SH-SY5Y (cell line): ENCODE measurements at regions not wholly inside any gene's neighbourhood (a gene's known extent, or its start where the extent isn't known, plus 50 kb on each side); places are given as distances from the start of the nearest gene placed in this dataset.

ENCODE experiments used
- GATA2 ChIP-seq: IDR thresholded peaks from 2 replicates; pipeline ENCODE4 v1.6.1; 2011; ENCODE audit warnings: mild to moderate bottlenecking, low read depth, low read length
- GATA3 ChIP-seq: IDR thresholded peaks from 2 replicates; pipeline ENCODE4 v1.6.1; 2011; ENCODE audit warnings: low read depth, mild to moderate bottlenecking, low read length, moderate library complexity

DNA sequence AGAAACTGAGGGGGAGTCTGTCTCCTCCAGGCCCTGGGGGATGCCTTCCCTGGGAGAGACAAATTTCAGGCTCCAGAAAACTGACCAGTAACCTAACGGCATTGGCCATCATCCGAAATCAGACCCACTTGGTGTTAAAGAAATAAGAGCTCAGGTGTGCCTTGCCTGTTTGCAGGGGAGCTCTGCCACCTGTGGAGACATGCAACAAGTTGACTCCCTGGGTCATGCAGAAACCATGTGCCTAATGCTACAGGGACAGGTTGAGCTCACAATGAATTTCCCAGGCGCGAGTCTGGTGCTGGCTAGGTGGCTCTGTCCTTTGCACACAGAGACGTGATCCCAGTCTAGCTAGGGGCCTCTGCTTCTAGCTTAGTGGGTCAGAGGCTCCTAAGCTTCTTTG lies 95.8 kb upstream of the KIT start:
- TF ChIP-seq GATA3 (no peak), GATA2 (no peak)
